Stomach (tissue), 8 donors: ENCODE measurements at regions not wholly inside any gene's neighbourhood (a gene's known extent, or its start where the extent isn't known, plus 50 kb on each side); places are given as distances from the start of the nearest gene placed in this dataset.

Experiments
- DNase-seq, 2 donors: peaks; one replicate each; pipeline versions ENCODE4 v3.0.0 to v3.0.0-alpha.2; 2013 to 2019
- H3K27ac ChIP-seq, 5 donors: fragments of 200-600 bp in 4 of 5; sonication (generic) in 4 of 5; one replicate each; pipeline ENCODE4 v1.5.1; 2013 to 2019; ENCODE audit warnings: mild to moderate bottlenecking in 1 of 5, moderate library complexity in 1 of 5
- H3K27me3 ChIP-seq, 3 donors: fragments of 200-600 bp; sonication (generic); one replicate each; pipeline ENCODE4 v1.5.1; 2017 to 2019; ENCODE audit warnings: mixed run types in 1 of 3
- H3K36me3 ChIP-seq, 4 donors: fragments of 200-600 bp; sonication (generic); 1 replicate in 3 of 4; 2 replicates in 1 of 4; pipeline ENCODE4 v1.5.1; 2016 to 2019
- H3K4me1 ChIP-seq, 4 donors: fragments of 200-600 bp; sonication (generic); one replicate each; pipeline ENCODE4 v1.5.1; 2016 to 2019
- H3K4me3 ChIP-seq, 4 donors: fragments of 200-600 bp; sonication (generic) in 3 of 4; one replicate each; pipeline ENCODE4 v1.5.1; 2016 to 2019; ENCODE audit warnings: mild to moderate bottlenecking in 1 of 4
- H3K9me3 ChIP-seq, 4 donors: fragments of 200-600 bp; sonication (generic); one replicate each; pipeline ENCODE4 v1.5.1; 2016 to 2019
- CTCF ChIP-seq, 7 experiments: fragments of 450-650 bp in 4 of 7; fragments of 200-600 bp in 3 of 7; sonication (generic) in 3 of 7; IDR thresholded peaks; one replicate each; pipeline ENCODE4 v1.5.1; 2016 to 2019; ENCODE audit warnings: antibody characterized with exemption in 7 of 7, control low read depth in 2 of 7, mild to moderate bottlenecking in 1 of 7
- EP300 ChIP-seq: sonication (generic); formaldehyde crosslinking; IDR thresholded peaks from one replicate; pipeline ENCODE4 v1.6.1; 2017; ENCODE audit warnings: antibody characterized with exemption
- POLR2A ChIP-seq, 4 donors: fragments of 450-650 bp; IDR thresholded peaks; one replicate each; pipeline ENCODE4 v1.6.1; 2016; ENCODE audit warnings: antibody characterized with exemption in 4 of 4, control low read depth in 2 of 4, mild to moderate bottlenecking in 1 of 4, moderate library complexity in 1 of 4
- POLR2AphosphoS5 ChIP-seq, 3 donors: sonication (generic); formaldehyde crosslinking; IDR thresholded peaks; one replicate each; pipeline ENCODE4 v1.6.1; 2016; ENCODE audit warnings: antibody characterized with exemption in 3 of 3
- WGBS, 5 donors: extraction: QIAGEN DNeasy Blood & Tissue Kit in 3 of 5; methylation state at CpG; one replicate each; pipeline versions ENCODE4 v1.1.5 to v1.1.7; 2013 to 2018; 5-methylcytosine and 5-hydroxymethylcytosine counted together
- intact Hi-C: fragments of 100-400 bp; cut with DNase I; formaldehyde crosslinking; loops from one replicate; pipeline ENCODE4 v1.15.1; 2023; ENCODE audit warnings: low total_unique reads
- donor health status: healthy with polysubstance abuse.
- donor health status: Bipolar disorder and iron deficiency.
- donor health status: healthy.

- H3K27ac ChIP-seq, result no peak overlapping the region
- no peak overlapping the region for H3K4me3 ChIP-seq
- peaks cover 0 to 3% (median 0%) of the 10 kb centered on the region in 3 donors for H3K27me3 ChIP-seq
- 34 to 59% (median 40%) methylated on average over 5 of the region's 5 CpGs for WGBS, 5 donors
- H3K9me3 ChIP-seq, result no peaks in the 10 kb centered on the region
- no peak for DNase-seq
- TF ChIP-seq CTCF (IDR thresholded peaks at IDR 0.05) (no peak), EP300 (no peak), POLR2A (IDR thresholded peaks at IDR 0.05) (no peak), POLR2AphosphoS5 (IDR thresholded peaks at IDR 0.05) (no peak)
- intact Hi-C loops, result no loop called here
- no peaks in the 10 kb centered on the region for H3K36me3 ChIP-seq
- H3K4me1 ChIP-seq, result peaks cover 0 to 3% (median 0%) of the 10 kb centered on the region in 4 donors
Observed at GRCh38 chr15:97893967-97894366, 66.5 kb upstream of the ARRDC4 start.

- H3K4me3 ChIP-seq, result no peak overlapping the region
- peaks cover 0 to 40% (median 17%) of the 10 kb centered on the region in 3 donors for H3K27me3 ChIP-seq
- WGBS, 5 donors, result 39 to 73% (median 65%) methylated on average over 5 of the region's 5 CpGs
- no peak overlapping the region for H3K27ac ChIP-seq
- peaks cover 0 to 26% (median 9%) of the 10 kb centered on the region in 4 donors for H3K4me1 ChIP-seq
- H3K36me3 ChIP-seq, result no peaks in the 10 kb centered on the region
- DNase-seq, result no peak
- H3K9me3 ChIP-seq, result no peaks in the 10 kb centered on the region
- intact Hi-C loops, result loop anchor here (5.0 kb wide), 1 partner anchor 97 kb away; no protein-coding TSS in a partner anchor
- no peak for TF ChIP-seq EP300
- TF ChIP-seq POLR2AphosphoS5 (IDR thresholded peaks at IDR 0.05), result no peak
- no peak for TF ChIP-seq POLR2A (IDR thresholded peaks at IDR 0.05)
Observed at GRCh38 chr15:97899981-97900380, 60.5 kb upstream of the ARRDC4 start.

- no peak overlapping the region for H3K27ac ChIP-seq
- DNase-seq, result no peak
- no peaks in the 10 kb centered on the region for H3K9me3 ChIP-seq
- no peaks in the 10 kb centered on the region for H3K36me3 ChIP-seq
- TF ChIP-seq EP300 (no peak), POLR2A (IDR thresholded peaks at IDR 0.05) (no peak), POLR2AphosphoS5 (IDR thresholded peaks at IDR 0.05) (no peak), CTCF (IDR thresholded peaks at IDR 0.05) (no peak)
- H3K27me3 ChIP-seq, result peaks cover 0 to 62% (median 17%) of the 10 kb centered on the region in 3 donors
- 50 to 61% (median 57%) methylated on average over 10 of the region's 10 CpGs for WGBS, 5 donors
- intact Hi-C loops, result loop anchor here (5.0 kb wide), 1 partner anchor 95 kb away; no protein-coding TSS in a partner anchor
- H3K4me1 ChIP-seq, result peaks cover 0 to 26% (median 9%) of the 10 kb centered on the region in 4 donors
- no peak overlapping the region for H3K4me3 ChIP-seq
Observed at GRCh38 chr15:97902140-97902780, 58.2 kb upstream of the ARRDC4 start.

GRCh38 chr15:97903560-97903959, 56.9 kb upstream of the ARRDC4 start:
- Histone ChIP-seq H3K27ac (no peak overlapping the region), H3K4me1 (peaks cover 0 to 26% (median 9%) of the 10 kb centered on the region in 4 donors), H3K27me3 (peaks cover 0 to 74% (median 17%) of the 10 kb centered on the region in 3 donors), H3K36me3 (no peaks in the 10 kb centered on the region), H3K4me3 (no peak overlapping the region), H3K9me3 (no peaks in the 10 kb centered on the region)
- TF ChIP-seq CTCF (IDR thresholded peaks at IDR 0.05), result no peak
- no peak for TF ChIP-seq POLR2AphosphoS5 (IDR thresholded peaks at IDR 0.05)
- no peak for TF ChIP-seq POLR2A (IDR thresholded peaks at IDR 0.05)
- TF ChIP-seq EP300, result no peak
- WGBS, 5 donors, result 57 to 81% (median 69%) methylated on average over 3 of the region's 3 CpGs
- intact Hi-C loops, result loop anchor here (5.0 kb wide), 1 partner anchor 94 kb away; no protein-coding TSS in a partner anchor
- no peak for DNase-seq
